PC-9 (cell line): ENCODE measurements at regions not wholly inside any gene's neighbourhood (a gene's known extent, or its start where the extent isn't known, plus 50 kb on each side); places are given as distances from the start of the nearest gene placed in this dataset.

Experiments
- BruUV-seq: library from RNA; stranded (reverse); fragments of 400-500 nt; replicated peaks from 2 replicates; lab custom pipeline; 2021; lab: Mats Ljungman, UMichigan
- CTCF ChIA-PET: fragments of 300-600 bp; sonication (Branson Sonifier 250); formaldehyde crosslinking; loops from one replicate; lab custom pipeline; 2022; ENCODE audit warnings: antibody characterized with exemption; lab: Charles Lee
- POLR2A ChIA-PET: fragments of 300-600 bp; sonication (Branson Sonifier 250); formaldehyde crosslinking; loops from one replicate; lab custom pipeline; 2022; ENCODE audit warnings: antibody characterized with exemption; ENCODE audit not compliant: unreplicated experiment; lab: Charles Lee
- DNase-seq, 2 experiments: peaks; one replicate each; pipeline versions ENCODE4 v3.0.0 to v3.0.0-alpha.2; 2015 to 2022; ENCODE audit warnings: mixed read lengths in 1 of 2
- H2AFZ ChIP-seq: fragments of 200-600 bp; sonication (generic); 2 replicates; pipeline ENCODE4 v1.8.1; 2017; ENCODE audit warnings: antibody characterized with exemption
- H3F3A ChIP-seq: fragments of 200-600 bp; sonication (generic); 2 replicates; pipeline ENCODE4 v1.8.1; 2017; ENCODE audit warnings: antibody characterized with exemption, mild to moderate bottlenecking, low read depth; ENCODE audit not compliant: insufficient read depth
- H3K27ac ChIP-seq: fragments of 200-600 bp; sonication (generic); 2 replicates; pipeline ENCODE4 v1.6.1; 2016; ENCODE audit warnings: mixed run types
- H3K27me3 ChIP-seq: fragments of 200-600 bp; sonication (generic); 2 replicates; pipeline ENCODE4 v1.6.1; 2016; ENCODE audit warnings: low read depth, mixed run types; ENCODE audit not compliant: insufficient read depth
- H3K36me3 ChIP-seq: fragments of 200-600 bp; sonication (generic); 2 replicates; pipeline ENCODE4 v1.6.1; 2016; ENCODE audit warnings: low read depth, mixed run types
- H3K4me1 ChIP-seq: fragments of 200-600 bp; sonication (generic); replicated peaks from 2 replicates; pipeline ENCODE4 v1.6.1; 2016; ENCODE audit warnings: mixed run types; ENCODE audit not compliant: insufficient read depth
- H3K4me2 ChIP-seq: fragments of 200-600 bp; sonication (generic); 2 replicates; pipeline ENCODE4 v1.6.1; 2017; ENCODE audit warnings: mixed run types
- H3K4me3 ChIP-seq: fragments of 200-600 bp; sonication (generic); 2 replicates; pipeline ENCODE4 v1.6.1; 2016; ENCODE audit warnings: mixed run types
- H3K79me2 ChIP-seq: fragments of 200-600 bp; sonication (generic); 2 replicates; pipeline ENCODE4 v1.6.1; 2017; ENCODE audit warnings: low read depth, mixed run types
- H3K9me2 ChIP-seq: fragments of 200-600 bp; sonication (generic); 2 replicates; pipeline ENCODE4 v1.8.1; 2017; ENCODE audit warnings: mild to moderate bottlenecking; ENCODE audit not compliant: insufficient read depth
- H3K9me3 ChIP-seq: fragments of 200-600 bp; sonication (generic); 2 replicates; pipeline ENCODE4 v1.8.1; 2016; ENCODE audit warnings: low read depth; ENCODE audit not compliant: insufficient read depth
- H4K20me1 ChIP-seq: fragments of 200-600 bp; sonication (generic); 2 replicates; pipeline ENCODE4 v1.8.1; 2017; ENCODE audit not compliant: insufficient read depth
- EZH2 ChIP-seq: fragments of 200-600 bp; sonication (generic); IDR thresholded peaks from 2 replicates; pipeline ENCODE4 v1.8.0; 2017; ENCODE audit warnings: antibody characterized with exemption, low read depth
- intact Hi-C: fragments of 100-400 bp; cut with micrococcal nuclease; formaldehyde crosslinking; loops from one replicate; pipeline ENCODE4 v1.10.0; 2022; ENCODE audit not compliant: unreplicated experiment
- TF ChIP-seq, protein P1 (sequence below): fragments of 200-600 bp; sonication (generic); conservative IDR thresholded peaks from 2 replicates; pipeline ENCODE4 v1.6.1; 2017; ENCODE audit warnings: mixed run types, antibody characterized with exemption, mild to moderate bottlenecking, moderate library complexity

- BruUV-seq: no TSS peak
- Histone ChIP-seq H3F3A (no peaks in the 10 kb centered on the region), H2AFZ (no peak overlapping the region), H3K36me3 (no peaks in the 10 kb centered on the region), H3K9me3 (no peaks in the 10 kb centered on the region), H3K9me2 (no peaks in the 10 kb centered on the region), H3K4me3 (no peak overlapping the region), H3K27me3 (peaks cover 9% of the 10 kb centered on the region; the same call in 1 of the 2 replicates), H3K4me1 (no peaks in the 10 kb centered on the region), H3K4me2 (no peak overlapping the region), H3K27ac (no peak overlapping the region), H3K79me2 (no peaks in the 10 kb centered on the region), H4K20me1 (no peaks in the 10 kb centered on the region)
- intact Hi-C loops: no loop called here
- TF ChIP-seq, protein P1, sequence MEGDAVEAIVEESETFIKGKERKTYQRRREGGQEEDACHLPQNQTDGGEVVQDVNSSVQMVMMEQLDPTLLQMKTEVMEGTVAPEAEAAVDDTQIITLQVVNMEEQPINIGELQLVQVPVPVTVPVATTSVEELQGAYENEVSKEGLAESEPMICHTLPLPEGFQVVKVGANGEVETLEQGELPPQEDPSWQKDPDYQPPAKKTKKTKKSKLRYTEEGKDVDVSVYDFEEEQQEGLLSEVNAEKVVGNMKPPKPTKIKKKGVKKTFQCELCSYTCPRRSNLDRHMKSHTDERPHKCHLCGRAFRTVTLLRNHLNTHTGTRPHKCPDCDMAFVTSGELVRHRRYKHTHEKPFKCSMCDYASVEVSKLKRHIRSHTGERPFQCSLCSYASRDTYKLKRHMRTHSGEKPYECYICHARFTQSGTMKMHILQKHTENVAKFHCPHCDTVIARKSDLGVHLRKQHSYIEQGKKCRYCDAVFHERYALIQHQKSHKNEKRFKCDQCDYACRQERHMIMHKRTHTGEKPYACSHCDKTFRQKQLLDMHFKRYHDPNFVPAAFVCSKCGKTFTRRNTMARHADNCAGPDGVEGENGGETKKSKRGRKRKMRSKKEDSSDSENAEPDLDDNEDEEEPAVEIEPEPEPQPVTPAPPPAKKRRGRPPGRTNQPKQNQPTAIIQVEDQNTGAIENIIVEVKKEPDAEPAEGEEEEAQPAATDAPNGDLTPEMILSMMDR: no peak
- no peak for TF ChIP-seq EZH2
- POLR2A ChIA-PET: no interaction called here
- CTCF ChIA-PET: interaction anchor here (1.1 kb wide), 1 partner anchor 23 kb away, joined by 5 read pairs; no protein-coding TSS in a partner anchor
- DNase-seq: no peak
Measured at GRCh38 chr20:56843386-56843785, 214.3 kb downstream of the TFAP2C start.

GRCh38 chr20:56843817-56844216, 214.7 kb downstream of the TFAP2C start:
- H3K4me3 ChIP-seq: no peak overlapping the region
- no peak overlapping the region for H2AFZ ChIP-seq
- intact Hi-C loops: no loop called here
- H4K20me1 ChIP-seq: no peaks in the 10 kb centered on the region
- no peak for TF ChIP-seq EZH2
- TF ChIP-seq, protein P1: peak; percentile 53
- no peaks in the 10 kb centered on the region for H3K4me1 ChIP-seq
- H3K9me2 ChIP-seq: no peaks in the 10 kb centered on the region
- H3K4me2 ChIP-seq: no peak overlapping the region
- DNase-seq: no peak
- no peaks in the 10 kb centered on the region for H3F3A ChIP-seq
- peaks cover 4% of the 10 kb centered on the region; the same call in 1 of the 2 replicates for H3K27me3 ChIP-seq
- H3K36me3 ChIP-seq: no peaks in the 10 kb centered on the region
- BruUV-seq: no TSS peak
- CTCF ChIA-PET: interaction anchor here (0.6 to 1.1 kb wide), 2 partner anchors 23 to 131 kb away, joined by 3 to 5 read pairs; no protein-coding TSS in a partner anchor
- POLR2A ChIA-PET: no interaction called here
- H3K27ac ChIP-seq: no peak overlapping the region
- H3K9me3 ChIP-seq: no peaks in the 10 kb centered on the region
- H3K79me2 ChIP-seq: no peaks in the 10 kb centered on the region

GRCh38 chr20:56845546-56846086, 216.5 kb downstream of the TFAP2C start:
- 0 out of 2 replicates have a peak, but pooled peaks cover 3% of the 10 kb centered on the region for H3K4me1 ChIP-seq
- no peaks in the 10 kb centered on the region for H3K36me3 ChIP-seq
- intact Hi-C loops: no loop called here
- no peaks in the 10 kb centered on the region for H3K27me3 ChIP-seq
- BruUV-seq: no TSS peak
- no peak overlapping the region for H3K27ac ChIP-seq
- H3K4me2 ChIP-seq: no peak overlapping the region
- no peaks in the 10 kb centered on the region for H3K79me2 ChIP-seq
- no peaks in the 10 kb centered on the region for H3K9me3 ChIP-seq
- ChIA-PET CTCF (no interaction called here), POLR2A (no interaction called here)
- TF ChIP-seq, protein P1: no peak
- no peak for TF ChIP-seq EZH2
- no peak overlapping the region for H3K4me3 ChIP-seq
- H3F3A ChIP-seq: no peaks in the 10 kb centered on the region
- no peak for DNase-seq
- no peaks in the 10 kb centered on the region for H4K20me1 ChIP-seq
- no peaks in the 10 kb centered on the region for H3K9me2 ChIP-seq
- no peak overlapping the region for H2AFZ ChIP-seq
